Limb (tissue), 2 donors: ENCODE measurements at regions not wholly inside any gene's neighbourhood (a gene's known extent, or its start where the extent isn't known, plus 50 kb on each side); places are given as distances from the start of the nearest gene placed in this dataset.

Source experiments
- DNase-seq, 2 donors: peaks; one replicate each; pipeline ENCODE4 v3.0.0-alpha.2; 2016; ENCODE audit errors: extremely low spot score in 2 of 2

- DNase-seq, result no peak
Observed at GRCh38 chr6:40946738-40947301, 92.2 kb downstream of the UNC5CL start.

- no peak for DNase-seq
Observed at GRCh38 chr6:40937491-40937890, 101.5 kb downstream of the UNC5CL start.

GRCh38 chr6:40936818-40937251 is 102.2 kb downstream of the UNC5CL start:
- no peak for DNase-seq

- no peak for DNase-seq
Observed at GRCh38 chr6:40933864-40934263, 105.2 kb downstream of the UNC5CL start.

GRCh38 chr6:40932953-40933352 is 106.1 kb downstream of the UNC5CL start:
- no peak for DNase-seq

GRCh38 chr6:40932366-40932765 is 106.7 kb downstream of the UNC5CL start:
- no peak for DNase-seq

GRCh38 chr6:40931931-40932330 is 107.1 kb downstream of the UNC5CL start:
- no peak for DNase-seq

- DNase-seq, result no peak
Observed at GRCh38 chr6:40930555-40930954, 108.5 kb downstream of the UNC5CL start.

GRCh38 chr6:40930045-40930444 is 109.0 kb downstream of the UNC5CL start:
- no peak for DNase-seq

- DNase-seq, result no peak
Observed at GRCh38 chr6:40929176-40929575, 109.8 kb downstream of the UNC5CL start.

- DNase-seq, result no peak
Observed at GRCh38 chr6:40928763-40929162, 110.3 kb downstream of the UNC5CL start.

GRCh38 chr6:40928307-40928706 is 110.7 kb downstream of the UNC5CL start:
- DNase-seq, result no peak

GRCh38 chr6:40925341-40925740 is 113.7 kb downstream of the UNC5CL start:
- DNase-seq, result no peak

GRCh38 chr6:40924839-40925238 is 114.2 kb downstream of the UNC5CL start:
- DNase-seq, result no peak

- no peak for DNase-seq
Observed at GRCh38 chr6:40923880-40924279, 115.1 kb downstream of the UNC5CL start.

GRCh38 chr6:40923326-40923725 is 115.7 kb downstream of the UNC5CL start:
- DNase-seq, result no peak

- DNase-seq, result no peak
Observed at GRCh38 chr6:40922281-40922680, 116.7 kb downstream of the UNC5CL start.

GRCh38 chr6:40918040-40918651 is 120.9 kb downstream of the UNC5CL start:
- no peak for DNase-seq

GRCh38 chr6:40917603-40918002 is 121.4 kb downstream of the UNC5CL start:
- no peak for DNase-seq

GRCh38 chr6:40916845-40917244 is 122.2 kb downstream of the UNC5CL start:
- DNase-seq, result no peak

- no peak for DNase-seq
Observed at GRCh38 chr6:40915165-40915564, 123.9 kb downstream of the UNC5CL start.

GRCh38 chr6:40914005-40914404 is 125.0 kb downstream of the UNC5CL start:
- DNase-seq, result no peak

GRCh38 chr6:40912158-40912946 is 126.7 kb downstream of the UNC5CL start:
- DNase-seq, result peak; percentile 60 to 69
